ENCODE measurements at regions not wholly inside any gene's neighbourhood (a gene's known extent, or its start where the extent isn't known, plus 50 kb on each side); places are given as distances from the start of the nearest gene placed in this dataset.

DNA sequence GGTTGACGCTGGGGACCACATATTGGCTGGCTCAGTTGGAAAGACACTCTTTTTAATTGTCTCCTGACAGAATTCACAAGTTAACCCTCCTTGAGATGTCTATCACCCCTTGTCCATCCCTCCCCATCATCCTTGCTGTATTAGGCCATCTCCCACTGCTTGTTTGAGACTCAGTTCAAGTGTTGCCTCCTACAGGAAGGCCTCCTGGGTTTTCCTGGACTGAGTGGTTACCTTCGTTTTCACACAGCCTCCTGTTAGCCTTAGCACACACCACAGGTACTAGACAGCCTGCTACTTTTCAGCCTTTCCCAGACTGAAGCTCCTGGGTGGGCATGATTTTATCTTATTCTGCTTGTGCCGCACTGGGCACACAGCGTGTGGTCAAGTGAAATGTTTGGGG lies 145.3 kb upstream of the STX18 start:
- Histone ChIP-seq H3K9me3 (ENCODE audit: control insufficient read depth, insufficient read depth, low read depth, low read length) (no peaks in the 10 kb centered on the region), H3K27ac (ENCODE audit: extremely low read depth, low read depth, low read length) (no peak overlapping the region), H3K4me3 (ENCODE audit: low read depth, low read length) (no peak overlapping the region), H3K36me3 (ENCODE audit: control insufficient read depth in 2 of 2, insufficient read depth in 1 of 2, low read length in 2 of 2) (no peaks in the 10 kb centered on the region), H3K4me1 (ENCODE audit: control insufficient read depth, insufficient read depth, low read length) (no peaks in the 10 kb centered on the region)
- TF ChIP-seq ZNF350 (tag by site-specific recombination; IDR thresholded peaks at IDR 0.05): no peak
- TF ChIP-seq ZNF114 (tag by site-specific recombination; IDR thresholded peaks at IDR 0.05): no peak
- no peak for TF ChIP-seq MEIS1 (CRISPR knock-in tag; IDR thresholded peaks at IDR 0.05; ENCODE audit: borderline replicate concordance)
- no peak for TF ChIP-seq ZFP69B (tag by site-specific recombination; IDR thresholded peaks at IDR 0.05)
- no peak for TF ChIP-seq ZNF423 (tag by site-specific recombination; IDR thresholded peaks at IDR 0.05)
- no peak for TF ChIP-seq ZNF140 (tag by site-specific recombination; IDR thresholded peaks at IDR 0.05)
- no peak for TF ChIP-seq ZNF16 (tag by site-specific recombination; IDR thresholded peaks at IDR 0.05; ENCODE audit: low read depth)
- no peak for TF ChIP-seq PRDM10 (tag by site-specific recombination; IDR thresholded peaks at IDR 0.05)
- TF ChIP-seq, protein P1, sequence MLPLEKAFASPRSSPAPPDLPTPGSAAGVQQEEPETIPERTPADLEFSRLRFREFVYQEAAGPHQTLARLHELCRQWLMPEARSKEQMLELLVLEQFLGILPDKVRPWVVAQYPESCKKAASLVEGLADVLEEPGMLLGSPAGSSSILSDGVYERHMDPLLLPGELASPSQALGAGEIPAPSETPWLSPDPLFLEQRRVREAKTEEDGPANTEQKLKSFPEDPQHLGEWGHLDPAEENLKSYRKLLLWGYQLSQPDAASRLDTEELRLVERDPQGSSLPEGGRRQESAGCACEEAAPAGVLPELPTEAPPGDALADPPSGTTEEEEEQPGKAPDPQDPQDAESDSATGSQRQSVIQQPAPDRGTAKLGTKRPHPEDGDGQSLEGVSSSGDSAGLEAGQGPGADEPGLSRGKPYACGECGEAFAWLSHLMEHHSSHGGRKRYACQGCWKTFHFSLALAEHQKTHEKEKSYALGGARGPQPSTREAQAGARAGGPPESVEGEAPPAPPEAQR (tag by site-specific recombination; IDR thresholded peaks at IDR 0.05): no peak
- TF ChIP-seq, protein P2, sequence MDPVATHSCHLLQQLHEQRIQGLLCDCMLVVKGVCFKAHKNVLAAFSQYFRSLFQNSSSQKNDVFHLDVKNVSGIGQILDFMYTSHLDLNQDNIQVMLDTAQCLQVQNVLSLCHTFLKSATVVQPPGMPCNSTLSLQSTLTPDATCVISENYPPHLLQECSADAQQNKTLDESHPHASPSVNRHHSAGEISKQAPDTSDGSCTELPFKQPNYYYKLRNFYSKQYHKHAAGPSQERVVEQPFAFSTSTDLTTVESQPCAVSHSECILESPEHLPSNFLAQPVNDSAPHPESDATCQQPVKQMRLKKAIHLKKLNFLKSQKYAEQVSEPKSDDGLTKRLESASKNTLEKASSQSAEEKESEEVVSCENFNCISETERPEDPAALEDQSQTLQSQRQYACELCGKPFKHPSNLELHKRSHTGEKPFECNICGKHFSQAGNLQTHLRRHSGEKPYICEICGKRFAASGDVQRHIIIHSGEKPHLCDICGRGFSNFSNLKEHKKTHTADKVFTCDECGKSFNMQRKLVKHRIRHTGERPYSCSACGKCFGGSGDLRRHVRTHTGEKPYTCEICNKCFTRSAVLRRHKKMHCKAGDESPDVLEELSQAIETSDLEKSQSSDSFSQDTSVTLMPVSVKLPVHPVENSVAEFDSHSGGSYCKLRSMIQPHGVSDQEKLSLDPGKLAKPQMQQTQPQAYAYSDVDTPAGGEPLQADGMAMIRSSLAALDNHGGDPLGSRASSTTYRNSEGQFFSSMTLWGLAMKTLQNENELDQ (tag by site-specific recombination; IDR thresholded peaks at IDR 0.05; ENCODE audit: low read depth): no peak
- no peak for TF ChIP-seq SP2 (tag by site-specific recombination; IDR thresholded peaks at IDR 0.05)
- no peak for TF ChIP-seq ZNF747 (tag by site-specific recombination; IDR thresholded peaks at IDR 0.05)
- TF ChIP-seq MZF1 (tag by site-specific recombination; IDR thresholded peaks at IDR 0.05; ENCODE audit: borderline replicate concordance): no peak
- TF ChIP-seq ZNF248 (tag by site-specific recombination; IDR thresholded peaks at IDR 0.05): no peak
- no peak for TF ChIP-seq ZNF626 (tag by site-specific recombination; IDR thresholded peaks at IDR 0.05)
- ChIA-PET CTCF (interaction anchor here (0.5 to 0.9 kb wide), 2 partner anchors 183 to 364 kb away, joined by 3 read pairs; partner anchors contain the start of gene STK32B), POLR2A (no interaction called here)

- ChIA-PET CTCF (no interaction called here), POLR2A (no interaction called here)
- H3K36me3 ChIP-seq (ENCODE audit: control insufficient read depth in 2 of 2, insufficient read depth in 1 of 2, low read length in 2 of 2): no peaks in the 10 kb centered on the region
- H3K27ac ChIP-seq (ENCODE audit: extremely low read depth, low read depth, low read length): no peak overlapping the region
- no peaks in the 10 kb centered on the region for H3K9me3 ChIP-seq (ENCODE audit: control insufficient read depth, insufficient read depth, low read depth, low read length)
- no peak overlapping the region for H3K4me3 ChIP-seq (ENCODE audit: low read depth, low read length)
- no peaks in the 10 kb centered on the region for H3K4me1 ChIP-seq (ENCODE audit: control insufficient read depth, insufficient read depth, low read length)
- TF ChIP-seq ZBTB17 (tag by site-specific recombination; IDR thresholded peaks at IDR 0.05): 0 out of 2 replicates have a peak, but pooled peaks have one; percentile 11
- peak; percentile 46; the same call in 1 of the 2 replicates for TF ChIP-seq ZNF768 (tag by site-specific recombination; IDR thresholded peaks at IDR 0.05)
- no peak for TF ChIP-seq ZNF48 (tag by site-specific recombination; IDR thresholded peaks at IDR 0.05)
Observed at GRCh38 chr4:4685810-4686795, 144.3 kb upstream of the STX18 start.

Measured in HEK293 (cell line).